NOMO-1 treated with dmso at 0.1 percent for 144 hours (cell line): ENCODE measurements at regions not wholly inside any gene's neighbourhood (a gene's known extent, or its start where the extent isn't known, plus 50 kb on each side); places are given as distances from the start of the nearest gene placed in this dataset.

Experiments used
- DNase-seq: peaks from one replicate; lab custom pipeline; 2025; ENCODE audit not compliant: unreplicated experiment; lab: John Stamatoyannopoulos, UW

- DNase-seq, result no peak
Observed at GRCh38 chr2:238697193-238698071, 150.5 kb upstream of the TWIST2 start.

- DNase-seq, result no peak
Observed at GRCh38 chr2:238698072-238698352, 149.9 kb upstream of the TWIST2 start.

DNA sequence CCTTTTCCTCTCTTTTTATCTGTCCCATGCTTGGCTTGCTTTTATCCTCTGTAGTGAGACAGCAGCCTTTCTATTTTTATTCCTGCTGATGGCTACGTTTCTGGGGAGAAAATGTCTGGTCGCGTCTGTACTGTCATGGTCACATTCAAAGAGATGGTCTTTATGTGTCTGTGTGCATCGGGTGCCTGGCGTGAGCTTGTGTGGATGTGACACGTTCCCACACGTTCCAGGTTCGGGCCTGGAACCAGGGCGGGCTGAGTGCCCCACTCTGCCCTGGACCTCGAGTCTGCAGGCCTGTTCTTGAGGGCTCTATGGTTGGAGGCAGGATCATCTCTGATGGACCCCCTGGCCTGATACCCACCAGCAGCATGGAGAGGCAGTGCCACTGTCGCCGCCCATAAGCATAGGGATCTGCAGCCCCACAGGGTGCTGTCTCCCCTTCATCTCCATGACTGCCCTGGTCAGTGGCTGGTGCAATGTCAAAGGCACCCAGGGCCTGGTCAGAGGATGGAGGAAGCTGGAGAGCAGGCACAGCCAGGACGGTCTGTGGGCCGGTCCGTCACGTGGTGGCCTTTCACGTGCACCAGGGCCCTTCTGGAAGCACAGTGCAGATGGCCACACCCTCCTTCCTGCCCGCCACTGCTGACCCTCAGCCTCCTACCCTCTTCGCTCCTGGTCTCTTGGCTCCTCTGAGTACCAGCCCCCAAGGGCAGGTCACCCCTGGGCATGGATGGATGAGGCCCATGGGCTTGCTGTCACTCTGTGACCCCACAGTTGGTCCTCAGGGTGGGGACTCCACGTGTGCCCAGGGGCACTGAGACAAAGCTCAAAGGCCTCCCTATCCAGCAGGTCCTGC is 149.2 kb upstream of the TWIST2 start:
- no peak for DNase-seq

DNA sequence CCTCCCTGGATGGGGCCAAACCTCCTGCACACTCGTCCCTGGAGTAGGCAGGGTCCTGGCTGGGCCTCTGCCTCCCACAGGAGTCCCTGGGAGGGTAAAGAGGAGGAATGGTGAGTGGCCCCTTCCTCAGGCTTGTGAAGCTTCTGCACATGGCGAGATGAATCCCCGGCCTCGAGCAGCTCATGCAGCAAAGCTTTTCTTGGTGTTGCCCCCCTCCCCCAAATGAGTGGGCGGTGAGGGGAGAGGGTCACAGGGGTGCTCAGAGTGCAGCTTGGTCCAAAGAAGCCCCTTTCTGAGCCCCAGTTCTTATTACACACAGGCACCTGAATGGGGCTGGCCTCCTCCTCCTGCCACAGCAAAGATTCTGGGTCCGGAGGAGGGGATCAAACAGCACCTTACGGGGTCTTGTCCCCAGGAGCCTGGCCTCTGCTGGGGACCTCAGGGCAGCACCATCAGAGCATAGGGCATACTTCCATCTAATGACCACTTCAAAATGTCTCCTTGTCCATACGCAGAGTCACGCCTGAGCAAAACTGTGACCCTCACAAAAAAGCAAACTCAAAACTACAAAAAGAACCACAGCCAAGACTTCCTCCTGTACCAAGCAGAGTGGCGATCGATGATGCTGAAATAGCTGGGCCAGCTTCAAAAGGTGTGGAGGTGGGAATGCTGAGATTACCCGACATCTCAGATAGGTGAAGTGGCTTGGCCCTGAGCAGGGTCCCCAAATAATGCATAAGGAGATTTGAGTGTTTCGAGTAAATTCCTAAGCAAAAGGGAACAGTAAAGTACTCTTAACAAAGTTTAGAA is 148.4 kb upstream of the TWIST2 start:
- DNase-seq, result no peak

DNA sequence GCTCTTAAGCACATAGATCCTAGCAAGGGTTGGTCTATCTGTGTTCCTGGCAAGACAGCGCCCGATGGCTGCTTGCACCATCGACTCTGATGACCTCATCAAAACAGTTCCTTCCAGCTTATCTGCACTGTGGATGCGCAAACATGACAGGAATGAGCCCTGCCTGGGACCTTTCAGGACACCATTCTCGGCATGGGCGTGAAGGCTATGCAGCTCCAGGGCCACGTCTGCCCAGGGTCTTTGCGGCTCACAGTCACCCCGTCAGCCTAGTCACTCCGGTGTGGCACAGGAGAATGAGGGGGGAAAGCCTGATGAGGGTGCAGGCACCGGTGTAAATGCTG is 147.8 kb upstream of the TWIST2 start:
- no peak for DNase-seq

DNA sequence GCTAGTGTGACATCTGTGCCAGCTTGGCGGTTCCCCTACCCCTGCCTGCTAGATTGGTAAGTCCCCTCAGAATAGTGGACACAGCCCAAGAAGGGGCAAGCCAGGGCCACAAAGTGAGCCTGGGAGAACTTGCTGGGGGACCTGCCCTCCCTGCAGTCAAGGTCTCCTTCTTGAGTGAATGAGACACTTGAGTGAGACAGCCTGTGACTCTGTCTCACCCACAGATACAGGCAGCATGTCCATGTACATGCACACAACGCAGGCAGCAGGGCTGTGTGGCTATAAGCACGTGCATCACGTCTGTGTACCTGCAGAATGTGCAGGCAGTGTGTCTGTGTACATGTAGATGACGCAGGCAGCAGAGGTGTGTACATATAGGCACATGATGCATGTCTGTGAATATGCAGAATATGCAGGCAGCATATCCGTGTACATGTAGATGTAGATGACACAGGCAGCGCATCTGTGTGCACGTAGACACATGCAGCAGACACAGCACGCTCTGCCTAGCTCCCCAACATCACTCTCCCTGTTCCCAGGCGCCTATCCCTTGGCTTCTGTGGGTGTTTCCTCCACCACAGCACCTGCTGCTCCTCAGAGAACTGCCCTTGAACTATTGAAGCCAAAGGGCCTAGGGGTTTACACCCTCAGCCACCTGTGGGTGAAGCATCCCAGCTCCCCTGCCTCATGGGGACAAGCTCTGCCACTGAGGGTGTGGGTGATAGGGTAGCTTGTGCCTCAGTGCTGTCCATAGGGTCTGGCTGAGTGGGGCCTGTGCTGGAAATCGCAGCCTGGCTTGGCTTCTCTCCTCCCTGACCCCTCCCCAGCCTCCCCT is 147.2 kb upstream of the TWIST2 start:
- DNase-seq, result no peak

DNA sequence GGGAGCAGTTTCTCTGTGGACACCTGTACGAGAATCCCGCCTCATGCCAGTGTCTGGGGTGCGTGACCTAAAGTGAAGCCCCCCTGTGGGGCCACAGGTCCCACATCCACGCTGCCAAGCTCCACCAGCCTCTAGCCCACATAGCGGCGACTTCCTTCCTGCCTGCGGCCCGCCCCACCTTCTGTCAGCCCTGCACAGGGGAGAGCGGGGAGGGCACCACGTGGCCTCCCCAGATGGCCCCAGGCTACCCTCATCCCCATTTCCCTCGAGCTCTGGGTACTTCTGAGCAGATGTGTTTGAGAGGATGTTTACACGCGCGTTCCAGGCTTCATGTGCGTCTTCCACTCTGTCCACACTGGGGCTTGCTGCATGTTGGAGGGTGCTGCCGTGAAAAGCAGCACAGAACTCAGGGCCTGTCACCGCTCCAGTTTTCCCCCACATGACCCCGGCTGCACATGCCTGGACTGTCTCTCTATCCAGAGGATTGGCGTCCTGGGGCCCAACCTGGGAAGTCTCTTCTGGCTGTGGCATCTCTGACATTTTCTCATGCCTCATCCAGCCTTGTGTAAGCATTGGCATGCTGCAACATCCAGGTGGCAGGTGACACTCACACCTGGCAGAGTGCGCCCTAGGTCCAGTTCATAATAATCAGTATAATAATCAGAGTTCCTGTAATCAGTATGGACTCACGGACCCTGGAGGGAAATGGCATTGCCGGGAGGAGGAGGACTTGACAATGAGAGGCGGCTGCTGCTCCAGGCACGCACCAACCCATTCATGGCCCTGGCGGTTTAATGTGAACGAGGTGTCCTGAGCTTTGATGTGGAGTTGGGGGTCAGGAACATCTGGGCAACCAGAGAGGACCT is 146.3 kb upstream of the TWIST2 start:
- DNase-seq, result no peak

DNA sequence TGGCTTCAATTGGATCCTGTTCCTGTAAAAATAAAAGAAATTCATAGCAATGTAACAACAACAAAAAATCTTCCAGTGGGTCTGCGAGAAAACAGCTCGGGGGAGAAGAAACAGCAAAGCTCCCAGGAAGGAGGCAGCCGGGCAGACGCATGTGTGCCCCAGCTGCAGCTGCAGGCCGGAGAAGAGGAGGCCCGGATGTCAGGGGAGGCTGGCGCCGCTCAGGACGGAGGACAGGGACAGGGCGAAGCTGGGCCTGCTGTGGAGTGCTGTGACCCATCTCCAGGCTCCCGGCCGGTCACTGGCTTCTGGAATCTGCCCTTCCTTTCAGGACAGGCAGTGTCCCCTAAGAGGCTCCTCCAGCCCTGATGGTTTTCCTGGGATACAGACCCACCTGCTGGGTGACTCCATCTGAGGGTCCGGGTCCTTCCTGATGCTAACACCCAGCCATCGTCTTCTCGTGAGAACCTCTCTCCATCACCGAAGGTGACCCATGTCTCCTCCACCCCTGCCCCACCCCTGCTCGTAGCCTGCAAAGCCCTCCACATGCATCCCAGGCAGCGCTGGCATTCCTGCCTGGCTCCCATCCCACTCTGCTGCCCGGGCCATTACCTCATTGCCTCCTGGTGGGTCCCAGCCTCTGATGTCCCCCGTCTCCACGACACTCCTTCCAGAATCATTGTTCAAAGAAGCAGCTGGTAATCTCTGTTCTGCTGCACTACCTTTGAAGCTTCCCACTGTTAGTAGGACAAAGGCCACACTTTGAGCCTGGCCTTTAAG is 145.4 kb upstream of the TWIST2 start:
- no peak for DNase-seq

DNA sequence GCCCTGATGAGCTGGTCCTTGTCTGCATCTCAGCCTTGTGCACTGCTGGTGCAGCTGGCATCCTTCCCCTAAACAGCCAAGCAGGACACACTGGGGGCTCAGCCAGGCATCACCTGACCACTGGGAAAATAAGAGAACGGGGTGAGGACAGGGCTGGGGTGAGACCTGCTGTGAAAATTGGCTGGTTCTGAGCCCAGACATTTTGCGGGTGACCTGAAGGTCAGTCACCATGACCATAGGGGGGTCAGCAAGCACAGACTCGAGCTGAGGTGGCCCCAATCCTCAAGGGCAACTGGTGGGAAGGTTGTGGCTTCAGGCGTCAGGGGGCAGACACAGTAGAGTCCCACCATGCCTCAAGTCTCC is 144.9 kb upstream of the TWIST2 start:
- DNase-seq, result no peak

DNA sequence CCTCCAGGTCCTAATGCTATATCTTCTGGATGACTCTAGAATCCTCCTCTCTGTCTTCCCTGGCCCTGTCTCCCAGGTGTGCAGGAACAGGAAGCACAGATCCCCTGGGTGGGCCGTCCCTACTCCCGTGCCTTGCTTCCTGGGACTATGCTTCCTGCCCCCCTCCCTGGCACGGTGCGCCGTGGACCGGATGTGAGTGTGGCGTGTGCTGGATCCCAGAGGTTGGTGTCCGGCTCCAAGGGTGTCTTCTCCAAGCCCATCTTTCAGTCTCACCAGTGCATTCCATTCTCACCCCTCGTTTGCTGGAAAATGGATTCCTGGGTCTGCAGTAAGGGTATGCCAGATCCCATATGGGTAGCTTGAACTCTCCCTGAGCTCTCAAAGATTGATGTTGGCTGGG is 144.4 kb upstream of the TWIST2 start:
- DNase-seq, result no peak

GRCh38 chr2:238704471-238705225 is 143.2 kb upstream of the TWIST2 start:
- DNase-seq, result no peak

- DNase-seq, result no peak
Observed at GRCh38 chr2:238706163-238706562, 141.7 kb upstream of the TWIST2 start.

GRCh38 chr2:238706673-238707072 is 141.2 kb upstream of the TWIST2 start:
- DNase-seq, result no peak

GRCh38 chr2:238709325-238710025 is 138.4 kb upstream of the TWIST2 start:
- DNase-seq, result no peak

DNA sequence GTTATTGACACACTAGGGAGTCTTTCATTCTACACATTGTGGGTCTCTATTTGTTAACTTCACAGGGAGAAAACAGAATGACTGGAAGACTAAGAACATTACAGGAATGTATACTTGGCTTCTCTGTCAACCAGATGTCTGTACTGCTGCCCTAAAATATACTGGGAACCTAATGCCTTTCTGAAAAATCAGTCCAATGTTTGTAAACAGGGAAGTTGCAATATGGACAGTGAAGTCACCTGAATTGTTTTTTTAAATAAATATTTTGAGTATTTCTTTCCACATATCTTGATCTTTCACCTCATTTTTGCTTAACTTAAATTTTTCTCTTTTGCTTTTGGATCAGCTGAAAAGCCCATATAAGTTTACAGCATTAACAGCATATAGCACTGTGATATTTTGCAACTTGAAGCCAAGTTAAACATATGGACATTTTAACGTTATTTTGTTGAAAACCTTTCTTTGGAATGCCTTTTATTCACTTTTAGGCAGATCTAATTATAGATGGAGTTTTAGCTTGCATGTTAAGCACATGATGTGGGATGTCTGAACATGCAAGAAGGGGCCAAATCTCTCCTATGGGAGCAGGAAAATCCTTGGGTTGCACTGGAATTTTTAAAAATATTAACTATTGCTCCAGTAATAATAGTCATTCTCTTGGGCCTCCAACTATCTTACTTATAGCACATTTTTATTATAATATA is 137.7 kb upstream of the TWIST2 start:
- DNase-seq, result no peak

DNA sequence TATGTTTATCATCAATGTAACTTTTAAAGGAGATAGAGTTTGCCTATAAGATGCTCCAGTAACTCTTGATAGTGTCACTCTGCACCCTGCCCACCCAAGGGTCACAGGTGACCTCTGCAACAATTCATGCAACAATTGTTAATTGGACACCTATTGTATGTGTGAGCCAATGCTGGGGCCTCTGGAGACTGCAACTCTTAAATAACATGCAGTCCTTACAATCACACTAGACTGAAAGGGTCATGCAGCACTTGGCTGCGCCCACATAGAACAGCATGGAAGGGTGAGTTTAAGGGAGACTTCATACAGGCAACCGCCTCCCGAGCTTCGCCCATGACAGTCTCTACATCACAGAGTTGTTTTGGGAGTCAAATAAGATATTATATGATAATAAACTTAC is 137.1 kb upstream of the TWIST2 start:
- no peak for DNase-seq

GRCh38 chr2:238711346-238711745 is 136.5 kb upstream of the TWIST2 start:
- no peak for DNase-seq
